ENCODE measurements at regions not wholly inside any gene's neighbourhood (a gene's known extent, or its start where the extent isn't known, plus 50 kb on each side); places are given as distances from the start of the nearest gene placed in this dataset.
"Not testable (repeated sequence)": the region's sequence is repeated elsewhere in the genome, so short reads cannot be mapped to it uniquely, and the experiment has no call there.

GRCh38 chr6:105881608-105882007, 204.5 kb upstream of the PRDM1 start:
- no peak for DNase-seq (ENCODE audit: low spot score)

- DNase-seq (ENCODE audit: low spot score) = no peak
These were observed 206.1 kb upstream of the PRDM1 start for GRCh38 chr6:105880030-105880492.

- no peak for DNase-seq (ENCODE audit: low spot score)
These were observed 207.0 kb upstream of the PRDM1 start for GRCh38 chr6:105879146-105879545.

GRCh38 chr6:105875974-105876640, 210.0 kb upstream of the PRDM1 start:
- no peak for DNase-seq (ENCODE audit: low spot score)

GRCh38 chr6:105874835-105875626, 211.1 kb upstream of the PRDM1 start:
- DNase-seq (ENCODE audit: low spot score) = no peak

- no peak for DNase-seq (ENCODE audit: low spot score)
These were observed 212.3 kb upstream of the PRDM1 start for GRCh38 chr6:105873799-105874198.

- no peak for DNase-seq (ENCODE audit: low spot score)
These were observed 212.9 kb upstream of the PRDM1 start for GRCh38 chr6:105873211-105873704.

- DNase-seq (ENCODE audit: low spot score) = no peak
These were observed 213.9 kb upstream of the PRDM1 start for GRCh38 chr6:105872249-105872648.

GRCh38 chr6:105871542-105871941, 214.6 kb upstream of the PRDM1 start:
- DNase-seq (ENCODE audit: low spot score) = no peak

GRCh38 chr6:105869835-105870440, 216.2 kb upstream of the PRDM1 start:
- no peak for DNase-seq (ENCODE audit: low spot score)

- no peak for DNase-seq (ENCODE audit: low spot score)
These were observed 217.2 kb upstream of the PRDM1 start for GRCh38 chr6:105868823-105869460.

- no peak for DNase-seq (ENCODE audit: low spot score)
These were observed 218.3 kb upstream of the PRDM1 start for GRCh38 chr6:105867821-105868220.

GRCh38 chr6:105867277-105867676, 218.9 kb upstream of the PRDM1 start:
- no peak for DNase-seq (ENCODE audit: low spot score)

GRCh38 chr6:105862936-105863607, 223.1 kb upstream of the PRDM1 start:
- no peak for DNase-seq (ENCODE audit: low spot score)

- DNase-seq (ENCODE audit: low spot score) = not testable (repeated sequence)
These were observed 225.2 kb upstream of the PRDM1 start for GRCh38 chr6:105860927-105861326.

- no peak for DNase-seq (ENCODE audit: low spot score)
These were observed 226.7 kb upstream of the PRDM1 start for GRCh38 chr6:105859457-105859856.

- not testable (repeated sequence) for DNase-seq (ENCODE audit: low spot score)
These were observed 227.5 kb upstream of the PRDM1 start for GRCh38 chr6:105858639-105859038.

GRCh38 chr6:105855433-105855832, 230.7 kb upstream of the PRDM1 start:
- no peak for DNase-seq (ENCODE audit: low spot score)

- not testable (repeated sequence) for DNase-seq (ENCODE audit: low spot score)
These were observed 232.2 kb upstream of the PRDM1 start for GRCh38 chr6:105853979-105854378.

GRCh38 chr6:105851606-105852005, 234.5 kb upstream of the PRDM1 start:
- no peak for DNase-seq (ENCODE audit: low spot score)

- no peak for DNase-seq (ENCODE audit: low spot score)
These were observed 235.0 kb upstream of the PRDM1 start for GRCh38 chr6:105851113-105851580.

All from kidney tubule cell (primary cell).